ENCODE measurements at regions not wholly inside any gene's neighbourhood (a gene's known extent, or its start where the extent isn't known, plus 50 kb on each side); places are given as distances from the start of the nearest gene placed in this dataset.

DNA sequence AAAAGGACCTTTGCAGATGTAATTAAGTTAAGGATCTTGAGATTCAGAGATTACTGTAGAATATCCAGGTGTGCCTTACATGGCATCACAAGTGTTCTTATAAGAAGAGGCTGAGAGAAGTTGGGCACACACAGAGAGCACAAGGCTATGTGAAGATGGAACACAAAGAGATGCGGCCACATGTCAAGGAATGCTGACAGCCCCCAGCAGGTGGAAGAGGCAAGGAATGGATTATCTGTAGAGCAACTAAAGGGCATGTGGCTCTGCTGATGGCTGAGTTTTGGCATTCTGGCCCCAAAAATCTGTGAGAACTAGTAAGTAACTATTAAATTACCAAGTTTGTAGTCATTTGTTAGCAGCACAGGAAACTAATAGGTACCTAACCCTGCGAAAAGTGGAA lies 640.7 kb upstream of the PCDH15 start:
- TF ChIP-seq NFATC4 (CRISPR knock-in tag; IDR thresholded peaks at IDR 0.05) = no peak
- TF ChIP-seq, protein P1, sequence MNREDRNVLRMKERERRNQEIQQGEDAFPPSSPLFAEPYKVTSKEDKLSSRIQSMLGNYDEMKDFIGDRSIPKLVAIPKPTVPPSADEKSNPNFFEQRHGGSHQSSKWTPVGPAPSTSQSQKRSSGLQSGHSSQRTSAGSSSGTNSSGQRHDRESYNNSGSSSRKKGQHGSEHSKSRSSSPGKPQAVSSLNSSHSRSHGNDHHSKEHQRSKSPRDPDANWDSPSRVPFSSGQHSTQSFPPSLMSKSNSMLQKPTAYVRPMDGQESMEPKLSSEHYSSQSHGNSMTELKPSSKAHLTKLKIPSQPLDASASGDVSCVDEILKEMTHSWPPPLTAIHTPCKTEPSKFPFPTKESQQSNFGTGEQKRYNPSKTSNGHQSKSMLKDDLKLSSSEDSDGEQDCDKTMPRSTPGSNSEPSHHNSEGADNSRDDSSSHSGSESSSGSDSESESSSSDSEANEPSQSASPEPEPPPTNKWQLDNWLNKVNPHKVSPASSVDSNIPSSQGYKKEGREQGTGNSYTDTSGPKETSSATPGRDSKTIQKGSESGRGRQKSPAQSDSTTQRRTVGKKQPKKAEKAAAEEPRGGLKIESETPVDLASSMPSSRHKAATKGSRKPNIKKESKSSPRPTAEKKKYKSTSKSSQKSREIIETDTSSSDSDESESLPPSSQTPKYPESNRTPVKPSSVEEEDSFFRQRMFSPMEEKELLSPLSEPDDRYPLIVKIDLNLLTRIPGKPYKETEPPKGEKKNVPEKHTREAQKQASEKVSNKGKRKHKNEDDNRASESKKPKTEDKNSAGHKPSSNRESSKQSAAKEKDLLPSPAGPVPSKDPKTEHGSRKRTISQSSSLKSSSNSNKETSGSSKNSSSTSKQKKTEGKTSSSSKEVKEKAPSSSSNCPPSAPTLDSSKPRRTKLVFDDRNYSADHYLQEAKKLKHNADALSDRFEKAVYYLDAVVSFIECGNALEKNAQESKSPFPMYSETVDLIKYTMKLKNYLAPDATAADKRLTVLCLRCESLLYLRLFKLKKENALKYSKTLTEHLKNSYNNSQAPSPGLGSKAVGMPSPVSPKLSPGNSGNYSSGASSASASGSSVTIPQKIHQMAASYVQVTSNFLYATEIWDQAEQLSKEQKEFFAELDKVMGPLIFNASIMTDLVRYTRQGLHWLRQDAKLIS (CRISPR knock-in tag; IDR thresholded peaks at IDR 0.05; ENCODE audit: borderline replicate concordance) = no peak
- TF ChIP-seq ZNF317 (CRISPR knock-in tag; IDR thresholded peaks at IDR 0.05; ENCODE audit: borderline replicate concordance, low read depth) = no peak
- TF ChIP-seq, protein P2, sequence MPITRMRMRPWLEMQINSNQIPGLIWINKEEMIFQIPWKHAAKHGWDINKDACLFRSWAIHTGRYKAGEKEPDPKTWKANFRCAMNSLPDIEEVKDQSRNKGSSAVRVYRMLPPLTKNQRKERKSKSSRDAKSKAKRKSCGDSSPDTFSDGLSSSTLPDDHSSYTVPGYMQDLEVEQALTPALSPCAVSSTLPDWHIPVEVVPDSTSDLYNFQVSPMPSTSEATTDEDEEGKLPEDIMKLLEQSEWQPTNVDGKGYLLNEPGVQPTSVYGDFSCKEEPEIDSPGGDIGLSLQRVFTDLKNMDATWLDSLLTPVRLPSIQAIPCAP (CRISPR knock-in tag; IDR thresholded peaks at IDR 0.05) = no peak
- Mint-ChIP-seq H3K9me3 (0 out of 2 replicates have a peak, but pooled peaks cover 7% of the 10 kb centered on the region), H3K4me3 (no peak overlapping the region), H3K4me1 (no peaks in the 10 kb centered on the region), H3K36me3 (no peaks in the 10 kb centered on the region), H3K27me3 (ENCODE audit: low read depth) (no peaks in the 10 kb centered on the region), H3K27ac (no peak overlapping the region)
- POLR2A ChIA-PET = no interaction called here
- peak; percentile 75 for ATAC-seq
- DNase-seq (ENCODE audit: low spot score) = peak; percentile 15
- CTCF ChIA-PET = no interaction called here

DNA sequence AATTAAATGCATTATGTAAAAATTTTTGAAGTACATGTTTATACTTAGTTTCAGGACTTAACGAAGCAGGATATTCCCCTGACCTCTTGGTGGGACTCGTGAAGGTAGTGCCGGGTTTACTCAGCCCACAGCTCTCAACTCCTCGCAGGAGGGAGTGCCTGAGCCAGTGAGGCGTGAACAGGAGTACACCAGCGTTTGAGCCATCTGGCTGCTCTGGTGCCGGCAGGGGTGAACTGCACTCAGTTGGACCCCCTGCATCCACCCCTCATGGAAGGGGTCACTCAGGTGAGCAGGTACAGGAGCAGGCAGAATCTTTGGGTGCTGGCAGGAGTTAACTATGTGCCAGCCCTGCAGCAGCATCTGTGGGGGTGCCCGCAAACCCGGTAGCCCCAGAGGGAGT lies 625.1 kb upstream of the PCDH15 start:
- TF ChIP-seq IRF2 (CRISPR knock-in tag; IDR thresholded peaks at IDR 0.05; ENCODE audit: borderline replicate concordance, low read depth) (no peak), ESRRA (CRISPR knock-in tag; IDR thresholded peaks at IDR 0.05; ENCODE audit: borderline replicate concordance) (no peak), TEAD1 (CRISPR knock-in tag; IDR thresholded peaks at IDR 0.05) (no peak)
- TF ChIP-seq, protein P3, sequence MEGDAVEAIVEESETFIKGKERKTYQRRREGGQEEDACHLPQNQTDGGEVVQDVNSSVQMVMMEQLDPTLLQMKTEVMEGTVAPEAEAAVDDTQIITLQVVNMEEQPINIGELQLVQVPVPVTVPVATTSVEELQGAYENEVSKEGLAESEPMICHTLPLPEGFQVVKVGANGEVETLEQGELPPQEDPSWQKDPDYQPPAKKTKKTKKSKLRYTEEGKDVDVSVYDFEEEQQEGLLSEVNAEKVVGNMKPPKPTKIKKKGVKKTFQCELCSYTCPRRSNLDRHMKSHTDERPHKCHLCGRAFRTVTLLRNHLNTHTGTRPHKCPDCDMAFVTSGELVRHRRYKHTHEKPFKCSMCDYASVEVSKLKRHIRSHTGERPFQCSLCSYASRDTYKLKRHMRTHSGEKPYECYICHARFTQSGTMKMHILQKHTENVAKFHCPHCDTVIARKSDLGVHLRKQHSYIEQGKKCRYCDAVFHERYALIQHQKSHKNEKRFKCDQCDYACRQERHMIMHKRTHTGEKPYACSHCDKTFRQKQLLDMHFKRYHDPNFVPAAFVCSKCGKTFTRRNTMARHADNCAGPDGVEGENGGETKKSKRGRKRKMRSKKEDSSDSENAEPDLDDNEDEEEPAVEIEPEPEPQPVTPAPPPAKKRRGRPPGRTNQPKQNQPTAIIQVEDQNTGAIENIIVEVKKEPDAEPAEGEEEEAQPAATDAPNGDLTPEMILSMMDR (IDR thresholded peaks at IDR 0.05) = no peak
- TF ChIP-seq, protein P4, sequence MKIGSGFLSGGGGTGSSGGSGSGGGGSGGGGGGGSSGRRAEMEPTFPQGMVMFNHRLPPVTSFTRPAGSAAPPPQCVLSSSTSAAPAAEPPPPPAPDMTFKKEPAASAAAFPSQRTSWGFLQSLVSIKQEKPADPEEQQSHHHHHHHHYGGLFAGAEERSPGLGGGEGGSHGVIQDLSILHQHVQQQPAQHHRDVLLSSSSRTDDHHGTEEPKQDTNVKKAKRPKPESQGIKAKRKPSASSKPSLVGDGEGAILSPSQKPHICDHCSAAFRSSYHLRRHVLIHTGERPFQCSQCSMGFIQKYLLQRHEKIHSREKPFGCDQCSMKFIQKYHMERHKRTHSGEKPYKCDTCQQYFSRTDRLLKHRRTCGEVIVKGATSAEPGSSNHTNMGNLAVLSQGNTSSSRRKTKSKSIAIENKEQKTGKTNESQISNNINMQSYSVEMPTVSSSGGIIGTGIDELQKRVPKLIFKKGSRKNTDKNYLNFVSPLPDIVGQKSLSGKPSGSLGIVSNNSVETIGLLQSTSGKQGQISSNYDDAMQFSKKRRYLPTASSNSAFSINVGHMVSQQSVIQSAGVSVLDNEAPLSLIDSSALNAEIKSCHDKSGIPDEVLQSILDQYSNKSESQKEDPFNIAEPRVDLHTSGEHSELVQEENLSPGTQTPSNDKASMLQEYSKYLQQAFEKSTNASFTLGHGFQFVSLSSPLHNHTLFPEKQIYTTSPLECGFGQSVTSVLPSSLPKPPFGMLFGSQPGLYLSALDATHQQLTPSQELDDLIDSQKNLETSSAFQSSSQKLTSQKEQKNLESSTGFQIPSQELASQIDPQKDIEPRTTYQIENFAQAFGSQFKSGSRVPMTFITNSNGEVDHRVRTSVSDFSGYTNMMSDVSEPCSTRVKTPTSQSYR (CRISPR knock-in tag; IDR thresholded peaks at IDR 0.05) = no peak
- peak; percentile 85 for ATAC-seq
- Mint-ChIP-seq H3K4me1 (no peaks in the 10 kb centered on the region), H3K27ac (no peak overlapping the region), H3K36me3 (no peaks in the 10 kb centered on the region), H3K27me3 (ENCODE audit: low read depth) (no peaks in the 10 kb centered on the region; the same call in 1 of the 2 replicates), H3K9me3 (no peaks in the 10 kb centered on the region), H3K4me3 (no peak overlapping the region)
- ChIA-PET POLR2A (no interaction called here), CTCF (no interaction called here)
- DNase-seq (ENCODE audit: low spot score) = peak; percentile 11

DNA sequence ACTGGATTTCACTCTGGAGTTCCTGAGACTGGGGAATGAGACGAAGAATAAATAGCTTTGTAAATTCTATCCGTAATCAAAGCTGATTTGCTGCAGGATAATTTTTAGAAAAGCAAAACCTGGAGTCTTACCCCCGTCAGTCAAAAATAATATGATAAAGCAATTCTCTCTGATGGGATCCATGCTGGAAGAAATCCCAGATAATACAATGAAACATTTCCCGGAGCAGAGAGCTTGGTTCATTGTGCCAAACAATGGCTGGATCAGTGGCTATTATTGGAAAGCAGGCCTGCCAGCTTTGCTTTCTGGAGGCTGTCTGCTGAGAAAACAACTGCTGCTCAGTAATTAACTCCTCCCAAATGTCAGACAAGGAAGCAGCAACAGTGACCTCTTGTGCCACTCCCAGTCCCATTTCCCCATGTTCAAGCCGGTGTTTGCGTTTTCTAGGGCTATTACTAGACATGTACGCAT lies 609.4 kb upstream of the PCDH15 start:
- no peaks in the 10 kb centered on the region for H3K27me3 Mint-ChIP-seq (ENCODE audit: low read depth)
- ChIA-PET CTCF (interaction anchor here (1.0 to 1.4 kb wide), 4 partner anchors 10 to 318 kb away, joined by 4 to 8 read pairs (median 5); no protein-coding TSS in a partner anchor), POLR2A (no interaction called here)
- H3K4me1 Mint-ChIP-seq = no peaks in the 10 kb centered on the region
- H3K27ac Mint-ChIP-seq = no peak overlapping the region
- ATAC-seq = peak; percentile 91
- peak; percentile 18 for DNase-seq (ENCODE audit: low spot score)
- H3K4me3 Mint-ChIP-seq = no peak overlapping the region
- H3K9me3 Mint-ChIP-seq = no peaks in the 10 kb centered on the region
- H3K36me3 Mint-ChIP-seq = no peaks in the 10 kb centered on the region
- no peak for TF ChIP-seq FOXJ3 (CRISPR knock-in tag; IDR thresholded peaks at IDR 0.05; ENCODE audit: borderline replicate concordance)
- no peak for TF ChIP-seq KAT7 (CRISPR knock-in tag; IDR thresholded peaks at IDR 0.05; ENCODE audit: borderline replicate concordance)
- no peak for TF ChIP-seq ZNF671 (CRISPR knock-in tag; IDR thresholded peaks at IDR 0.05)
- TF ChIP-seq, protein P5, sequence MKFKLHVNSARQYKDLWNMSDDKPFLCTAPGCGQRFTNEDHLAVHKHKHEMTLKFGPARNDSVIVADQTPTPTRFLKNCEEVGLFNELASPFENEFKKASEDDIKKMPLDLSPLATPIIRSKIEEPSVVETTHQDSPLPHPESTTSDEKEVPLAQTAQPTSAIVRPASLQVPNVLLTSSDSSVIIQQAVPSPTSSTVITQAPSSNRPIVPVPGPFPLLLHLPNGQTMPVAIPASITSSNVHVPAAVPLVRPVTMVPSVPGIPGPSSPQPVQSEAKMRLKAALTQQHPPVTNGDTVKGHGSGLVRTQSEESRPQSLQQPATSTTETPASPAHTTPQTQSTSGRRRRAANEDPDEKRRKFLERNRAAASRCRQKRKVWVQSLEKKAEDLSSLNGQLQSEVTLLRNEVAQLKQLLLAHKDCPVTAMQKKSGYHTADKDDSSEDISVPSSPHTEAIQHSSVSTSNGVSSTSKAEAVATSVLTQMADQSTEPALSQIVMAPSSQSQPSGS (CRISPR knock-in tag; IDR thresholded peaks at IDR 0.05; ENCODE audit: borderline replicate concordance, low read depth) = no peak
- no peak for TF ChIP-seq IRF2 (CRISPR knock-in tag; IDR thresholded peaks at IDR 0.05; ENCODE audit: borderline replicate concordance, low read depth)
- TF ChIP-seq, protein P6, sequence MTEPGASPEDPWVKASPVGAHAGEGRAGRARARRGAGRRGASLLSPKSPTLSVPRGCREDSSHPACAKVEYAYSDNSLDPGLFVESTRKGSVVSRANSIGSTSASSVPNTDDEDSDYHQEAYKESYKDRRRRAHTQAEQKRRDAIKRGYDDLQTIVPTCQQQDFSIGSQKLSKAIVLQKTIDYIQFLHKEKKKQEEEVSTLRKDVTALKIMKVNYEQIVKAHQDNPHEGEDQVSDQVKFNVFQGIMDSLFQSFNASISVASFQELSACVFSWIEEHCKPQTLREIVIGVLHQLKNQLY (CRISPR knock-in tag; IDR thresholded peaks at IDR 0.05) = no peak
- TF ChIP-seq ZNF423 (CRISPR knock-in tag; IDR thresholded peaks at IDR 0.05) = no peak
- TF ChIP-seq SMAD4 (CRISPR knock-in tag; IDR thresholded peaks at IDR 0.05) = no peak
- no peak for TF ChIP-seq ZNF396 (CRISPR knock-in tag; IDR thresholded peaks at IDR 0.05; ENCODE audit: borderline replicate concordance)
- TF ChIP-seq, protein P7, sequence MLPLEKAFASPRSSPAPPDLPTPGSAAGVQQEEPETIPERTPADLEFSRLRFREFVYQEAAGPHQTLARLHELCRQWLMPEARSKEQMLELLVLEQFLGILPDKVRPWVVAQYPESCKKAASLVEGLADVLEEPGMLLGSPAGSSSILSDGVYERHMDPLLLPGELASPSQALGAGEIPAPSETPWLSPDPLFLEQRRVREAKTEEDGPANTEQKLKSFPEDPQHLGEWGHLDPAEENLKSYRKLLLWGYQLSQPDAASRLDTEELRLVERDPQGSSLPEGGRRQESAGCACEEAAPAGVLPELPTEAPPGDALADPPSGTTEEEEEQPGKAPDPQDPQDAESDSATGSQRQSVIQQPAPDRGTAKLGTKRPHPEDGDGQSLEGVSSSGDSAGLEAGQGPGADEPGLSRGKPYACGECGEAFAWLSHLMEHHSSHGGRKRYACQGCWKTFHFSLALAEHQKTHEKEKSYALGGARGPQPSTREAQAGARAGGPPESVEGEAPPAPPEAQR (CRISPR knock-in tag; IDR thresholded peaks at IDR 0.05) = no peak
- TF ChIP-seq, protein P8, sequence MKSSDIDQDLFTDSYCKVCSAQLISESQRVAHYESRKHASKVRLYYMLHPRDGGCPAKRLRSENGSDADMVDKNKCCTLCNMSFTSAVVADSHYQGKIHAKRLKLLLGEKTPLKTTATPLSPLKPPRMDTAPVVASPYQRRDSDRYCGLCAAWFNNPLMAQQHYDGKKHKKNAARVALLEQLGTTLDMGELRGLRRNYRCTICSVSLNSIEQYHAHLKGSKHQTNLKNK (CRISPR knock-in tag; IDR thresholded peaks at IDR 0.05) = no peak

Data from WTC11 (cell line).